IPS DF 6.9 (cell line): ENCODE measurements at regions not wholly inside any gene's neighbourhood (a gene's known extent, or its start where the extent isn't known, plus 50 kb on each side); places are given as distances from the start of the nearest gene placed in this dataset.
"Not testable (repeated sequence)": the region's sequence is repeated elsewhere in the genome, so short reads cannot be mapped to it uniquely, and the experiment has no call there.

Source experiments
- DNase-seq: peaks from one replicate; pipeline ENCODE4 v3.0.0-alpha.2; 2013; ENCODE audit warnings: low read depth, low spot score
- H3K27ac ChIP-seq: one replicate; pipeline ENCODE4 v1.5.1; 2013; ENCODE audit warnings: low read length, control low read depth
- H3K27me3 ChIP-seq: 2 replicates; pipeline ENCODE4 v1.6.1; 2013; ENCODE audit warnings: mild to moderate bottlenecking, low read length; ENCODE audit not compliant: control insufficient read depth, insufficient read depth
- H3K36me3 ChIP-seq: 2 replicates; pipeline ENCODE4 v1.6.1; 2013; ENCODE audit warnings: low read length; ENCODE audit not compliant: control insufficient read depth, insufficient read depth
- H3K4me1 ChIP-seq: 2 replicates; pipeline ENCODE4 v1.6.1; 2013; ENCODE audit warnings: low read length; ENCODE audit not compliant: control insufficient read depth, insufficient read depth
- H3K4me3 ChIP-seq: 2 replicates; pipeline ENCODE4 v1.5.1; 2013; ENCODE audit warnings: mild to moderate bottlenecking, low read length
- H3K9me3 ChIP-seq: 2 replicates; pipeline ENCODE4 v1.6.1; 2013; ENCODE audit warnings: low read length, inconsistent platforms; ENCODE audit not compliant: control insufficient read depth, insufficient read depth
- WGBS: extraction: QIAGEN DNeasy Blood & Tissue Kit; methylation state at CpG from one replicate; pipeline ENCODE4 v1.1.7; 2013; ENCODE audit warnings: mixed read lengths, missing lambda C conversion rate; ENCODE audit not compliant: insufficient read length, insufficient coverage; 5-methylcytosine and 5-hydroxymethylcytosine counted together

DNA sequence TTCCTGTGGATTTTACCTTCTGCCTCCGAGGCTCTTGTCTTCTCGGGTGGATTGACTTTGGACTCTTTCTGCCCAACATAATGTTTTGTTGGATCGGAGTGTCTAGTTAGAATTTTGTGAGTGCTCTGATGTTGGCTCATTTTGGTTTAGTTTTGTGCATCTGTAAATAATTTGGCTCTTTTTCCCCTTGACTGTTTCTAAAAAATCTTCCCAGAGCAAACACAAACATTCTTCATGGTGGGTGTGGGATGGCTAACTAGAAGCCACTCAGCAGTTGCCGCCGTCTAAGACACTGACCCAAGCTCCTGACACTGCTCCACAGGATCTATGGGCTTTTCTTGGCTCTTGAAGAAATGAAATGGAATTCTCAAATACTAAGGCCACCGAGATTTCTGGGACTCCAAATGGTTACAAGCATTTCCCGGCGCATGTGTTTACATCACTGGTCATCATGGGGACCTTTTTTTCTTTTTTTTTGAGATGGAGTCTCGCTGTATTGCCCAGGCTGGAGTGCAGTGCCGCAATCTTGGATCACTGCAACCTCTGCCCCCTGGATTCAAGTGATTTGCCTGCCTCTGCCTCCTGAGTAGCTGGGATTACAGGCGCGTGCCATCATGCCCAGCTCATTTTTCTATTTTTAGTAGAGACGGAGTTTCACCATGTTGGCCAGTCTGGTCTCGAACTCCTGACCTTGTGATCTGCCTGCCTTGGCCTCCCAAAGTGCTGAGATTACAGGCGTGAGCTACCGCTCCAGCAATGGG is 92.0 kb upstream of the FRMD1 start:
- no peak overlapping the region for H3K4me3 ChIP-seq
- H3K9me3 ChIP-seq, result no peaks in the 10 kb centered on the region
- no peak for DNase-seq
- WGBS, result no CpG with 5 or more reads among the region's 16 CpGs
- H3K27ac ChIP-seq, result no peak overlapping the region
- no peaks in the 10 kb centered on the region for H3K27me3 ChIP-seq
- no peaks in the 10 kb centered on the region for H3K4me1 ChIP-seq
- H3K36me3 ChIP-seq, result no peaks in the 10 kb centered on the region

DNA sequence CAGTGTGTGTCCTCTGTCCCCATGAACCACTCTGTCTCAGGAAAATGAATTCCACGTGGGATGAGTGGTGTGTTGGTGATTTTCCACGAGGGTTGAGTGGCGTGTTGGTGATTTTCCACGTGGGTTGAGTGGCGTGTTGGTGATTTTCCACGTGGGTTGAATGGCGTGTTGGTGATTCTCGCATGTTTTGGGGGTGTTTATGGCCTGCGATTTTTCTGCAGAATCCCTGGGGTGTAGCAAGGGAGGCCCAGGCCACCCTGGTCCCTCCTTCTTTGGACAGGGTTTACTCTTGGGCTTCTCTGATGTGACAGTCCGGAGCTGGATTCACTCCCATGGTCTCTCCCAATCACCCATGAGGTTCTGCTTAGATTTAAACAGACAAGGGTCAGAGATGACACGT is 90.6 kb upstream of the FRMD1 start:
- H3K4me1 ChIP-seq, result no peaks in the 10 kb centered on the region
- no peaks in the 10 kb centered on the region for H3K9me3 ChIP-seq
- DNase-seq, result no peak
- WGBS, result no CpG with 5 or more reads among the region's 11 CpGs
- no peak overlapping the region for H3K27ac ChIP-seq
- H3K36me3 ChIP-seq, result no peaks in the 10 kb centered on the region
- H3K27me3 ChIP-seq, result no peaks in the 10 kb centered on the region
- no peak overlapping the region for H3K4me3 ChIP-seq

DNA sequence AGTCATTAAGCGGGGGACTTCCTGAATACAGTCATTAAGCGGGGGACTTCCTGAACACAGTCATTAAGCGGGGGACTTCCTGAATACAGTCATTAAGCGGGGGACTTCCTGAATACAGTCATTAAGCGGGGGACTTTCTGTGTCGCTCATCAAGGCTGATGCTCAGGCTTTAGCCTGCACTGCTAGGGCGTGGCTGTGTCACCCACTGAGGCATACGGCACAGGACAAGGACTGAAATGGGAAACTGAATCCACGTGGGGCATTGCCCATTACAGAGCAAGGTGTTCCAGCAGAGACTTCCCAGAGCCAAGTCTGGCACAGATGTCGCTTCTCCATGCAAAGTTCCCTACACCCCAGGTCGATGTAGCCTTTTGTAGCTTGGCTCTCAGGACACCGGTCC is 89.9 kb upstream of the FRMD1 start:
- not testable (repeated sequence) for DNase-seq, H3K27ac ChIP-seq, H3K4me1 ChIP-seq, H3K4me3 ChIP-seq, H3K9me3 ChIP-seq, H3K27me3 ChIP-seq, H3K36me3 ChIP-seq
- WGBS, result no CpG with 5 or more reads among the region's 12 CpGs

DNA sequence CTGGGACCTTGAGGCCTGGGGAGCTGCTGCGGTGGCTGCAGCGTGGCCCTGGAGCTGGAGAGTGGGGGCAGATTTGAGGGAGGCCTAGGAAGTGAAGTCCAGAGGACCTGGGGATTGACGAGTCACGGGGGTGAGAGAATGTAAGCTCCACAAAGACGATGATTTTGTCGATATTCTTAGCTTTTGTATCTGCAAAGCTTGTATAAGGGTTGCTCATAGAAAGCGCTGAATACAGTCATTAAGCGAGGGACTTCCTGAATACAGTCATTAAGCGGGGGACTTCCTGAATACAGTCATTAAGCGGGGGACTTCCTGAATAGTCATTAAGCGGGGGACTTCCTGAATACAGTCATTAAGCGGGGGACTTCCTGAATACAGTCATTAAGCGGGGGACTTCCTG is 89.3 kb upstream of the FRMD1 start:
- WGBS, result no CpG with 5 or more reads among the region's 13 CpGs
- not testable (repeated sequence) for H3K27me3 ChIP-seq, H3K4me3 ChIP-seq, H3K27ac ChIP-seq, H3K9me3 ChIP-seq, H3K4me1 ChIP-seq, H3K36me3 ChIP-seq, DNase-seq

DNA sequence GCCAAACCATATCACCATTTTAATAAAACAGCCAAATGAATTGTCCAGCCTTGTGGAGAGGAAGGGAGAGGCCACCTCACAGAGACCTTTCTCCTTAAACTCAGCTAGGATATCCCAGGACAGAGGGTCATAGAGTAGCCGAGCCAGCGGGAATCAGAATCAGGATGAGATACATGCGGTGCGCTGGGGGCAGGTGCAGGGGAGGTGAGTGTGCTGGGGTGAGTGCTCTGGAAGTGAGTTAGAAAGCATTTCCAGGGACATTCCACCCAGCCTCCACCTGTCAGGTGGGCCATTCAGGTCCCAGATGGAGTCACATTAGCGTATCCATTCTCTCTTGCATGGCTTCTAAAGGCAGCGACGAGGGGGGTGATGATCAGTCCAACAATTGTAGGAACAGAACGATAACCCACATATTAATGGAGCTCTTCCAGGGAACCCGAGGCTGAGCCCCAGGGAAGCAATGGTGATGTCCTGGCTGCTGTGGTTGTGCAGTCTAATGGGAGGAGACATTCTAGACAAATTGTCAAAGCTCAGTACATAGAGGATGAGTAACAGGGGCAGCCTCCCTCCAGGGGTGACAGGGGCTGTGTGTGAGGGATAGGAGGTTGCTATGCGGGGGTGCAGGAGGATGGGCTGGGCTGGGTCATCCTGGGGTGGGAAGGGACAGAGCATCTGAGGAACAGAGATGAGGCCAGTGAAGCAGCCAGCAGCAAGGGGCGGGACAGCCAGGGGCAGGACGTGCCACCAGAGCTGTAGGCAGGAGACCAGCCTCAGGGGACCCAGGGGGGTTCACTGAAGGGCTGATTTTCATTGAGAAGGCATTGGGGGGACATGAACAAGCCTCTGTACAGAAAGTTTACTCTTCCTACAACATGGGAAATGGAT is 88.7 kb upstream of the FRMD1 start:
- Histone ChIP-seq H3K4me1 (no peaks in the 10 kb centered on the region), H3K27me3 (no peaks in the 10 kb centered on the region), H3K27ac (no peak overlapping the region), H3K4me3 (no peak overlapping the region), H3K36me3 (no peaks in the 10 kb centered on the region), H3K9me3 (no peaks in the 10 kb centered on the region)
- no peak for DNase-seq
- WGBS, result no CpG with 5 or more reads among the region's 12 CpGs

DNA sequence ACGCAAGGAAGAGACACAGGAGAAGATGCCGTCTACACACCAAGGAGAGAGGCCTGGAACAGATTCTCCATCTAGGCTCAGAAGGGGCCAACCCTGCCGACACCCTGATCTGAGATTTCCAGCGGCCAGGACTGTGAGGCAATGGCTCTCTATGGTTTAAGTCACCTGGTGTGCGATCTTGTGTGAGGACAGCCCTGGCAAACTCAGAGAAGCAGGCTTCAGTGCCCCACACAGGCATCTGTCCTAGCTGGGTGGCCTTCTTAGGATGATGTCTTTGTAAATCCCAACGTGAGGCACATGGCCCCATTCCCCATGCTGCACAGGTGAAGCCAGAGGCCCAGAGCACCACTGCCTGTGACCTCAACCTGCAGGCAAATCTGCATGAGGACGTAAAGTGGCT is 87.6 kb upstream of the FRMD1 start:
- H3K27ac ChIP-seq, result no peak overlapping the region

DNA sequence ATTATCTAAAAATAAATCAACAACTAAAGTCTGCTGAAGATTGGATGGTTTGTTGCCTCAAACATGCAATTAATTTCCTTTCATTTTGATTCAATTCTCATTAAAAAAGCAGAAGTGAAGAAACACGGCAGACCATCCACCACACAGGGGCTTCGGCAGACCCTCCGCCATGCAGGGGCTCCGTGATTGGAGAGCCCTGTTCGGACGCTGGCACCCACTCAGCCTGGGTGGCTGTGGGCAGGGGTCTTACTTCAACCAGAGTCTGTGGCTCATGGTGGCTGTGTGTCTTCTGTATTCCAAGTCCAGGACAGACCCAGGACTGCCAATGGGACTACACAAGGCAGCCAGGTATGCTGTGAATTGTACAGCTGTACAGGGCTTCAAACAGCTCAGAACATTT is 86.9 kb upstream of the FRMD1 start:
- WGBS, result no CpG with 5 or more reads among the region's 6 CpGs
- H3K4me3 ChIP-seq, result no peak overlapping the region
- no peak overlapping the region for H3K27ac ChIP-seq
- H3K36me3 ChIP-seq, result no peaks in the 10 kb centered on the region
- H3K4me1 ChIP-seq, result no peaks in the 10 kb centered on the region
- H3K27me3 ChIP-seq, result no peaks in the 10 kb centered on the region
- DNase-seq, result no peak
- H3K9me3 ChIP-seq, result no peaks in the 10 kb centered on the region

More for the DNA sequence above, 87.6 kb upstream of the FRMD1 start:
- H3K4me3 ChIP-seq, result no peak overlapping the region
- WGBS, result no CpG with 5 or more reads among the region's 7 CpGs
- no peak for DNase-seq
- no peaks in the 10 kb centered on the region for H3K9me3 ChIP-seq
- H3K27me3 ChIP-seq, result no peaks in the 10 kb centered on the region
- H3K4me1 ChIP-seq, result no peaks in the 10 kb centered on the region
- H3K36me3 ChIP-seq, result no peaks in the 10 kb centered on the region

DNA sequence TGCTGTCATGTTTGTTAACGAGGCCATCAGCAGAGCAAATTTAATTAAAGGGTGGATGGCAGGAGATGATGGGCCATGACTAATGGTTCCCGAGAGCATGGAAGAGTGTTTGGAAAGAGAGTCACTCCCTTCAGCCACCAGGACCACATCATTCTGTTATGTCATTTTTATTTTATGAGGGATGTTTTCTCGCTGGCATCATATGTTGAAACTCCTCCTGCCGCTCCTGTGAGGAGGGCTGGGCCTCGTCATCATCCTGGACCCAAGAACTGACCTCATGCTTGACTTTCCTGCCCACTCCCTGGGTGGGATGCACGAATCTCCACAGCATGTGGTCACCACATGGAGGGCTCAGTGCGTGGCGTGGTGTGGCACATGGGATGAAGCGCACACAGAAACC is 86.4 kb upstream of the FRMD1 start:
- WGBS, result no CpG with 5 or more reads among the region's 9 CpGs
- Histone ChIP-seq H3K4me1 (no peaks in the 10 kb centered on the region), H3K4me3 (no peak overlapping the region), H3K36me3 (no peaks in the 10 kb centered on the region), H3K27ac (no peak overlapping the region), H3K27me3 (no peaks in the 10 kb centered on the region), H3K9me3 (no peaks in the 10 kb centered on the region)
- no peak for DNase-seq

DNA sequence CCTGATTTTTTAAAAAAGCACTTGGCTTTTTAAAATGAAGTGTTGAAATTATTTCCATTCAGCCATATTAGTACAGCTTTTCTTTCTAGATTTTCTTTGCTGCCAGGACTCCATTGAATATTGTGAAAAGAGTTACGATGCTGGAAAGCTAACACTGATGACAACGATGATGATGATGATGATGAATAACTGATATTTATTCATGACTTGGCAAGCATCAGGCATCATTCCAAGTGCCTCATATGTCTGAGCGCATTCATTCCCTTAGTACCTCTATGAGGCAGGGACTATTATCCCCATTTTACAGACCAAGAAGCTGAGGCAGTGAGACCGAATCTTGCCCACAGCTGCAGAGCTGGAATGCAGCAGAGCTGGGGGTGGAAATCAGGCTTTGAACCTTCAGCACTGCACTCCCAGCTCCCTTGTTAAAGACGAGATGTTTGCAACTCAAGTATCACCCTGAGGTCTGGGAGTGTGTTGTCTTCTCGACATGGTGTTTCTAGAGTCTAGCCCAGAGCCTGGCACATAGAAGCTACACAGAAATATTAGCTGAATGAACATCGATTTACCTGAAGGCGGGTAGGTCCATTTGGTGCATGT is 85.5 kb upstream of the FRMD1 start:
- Histone ChIP-seq H3K4me1 (no peaks in the 10 kb centered on the region), H3K4me3 (no peak overlapping the region), H3K36me3 (no peaks in the 10 kb centered on the region), H3K9me3 (no peaks in the 10 kb centered on the region), H3K27ac (no peak overlapping the region), H3K27me3 (no peaks in the 10 kb centered on the region)
- no CpG with 5 or more reads among the region's 8 CpGs for WGBS
- DNase-seq, result no peak

DNA sequence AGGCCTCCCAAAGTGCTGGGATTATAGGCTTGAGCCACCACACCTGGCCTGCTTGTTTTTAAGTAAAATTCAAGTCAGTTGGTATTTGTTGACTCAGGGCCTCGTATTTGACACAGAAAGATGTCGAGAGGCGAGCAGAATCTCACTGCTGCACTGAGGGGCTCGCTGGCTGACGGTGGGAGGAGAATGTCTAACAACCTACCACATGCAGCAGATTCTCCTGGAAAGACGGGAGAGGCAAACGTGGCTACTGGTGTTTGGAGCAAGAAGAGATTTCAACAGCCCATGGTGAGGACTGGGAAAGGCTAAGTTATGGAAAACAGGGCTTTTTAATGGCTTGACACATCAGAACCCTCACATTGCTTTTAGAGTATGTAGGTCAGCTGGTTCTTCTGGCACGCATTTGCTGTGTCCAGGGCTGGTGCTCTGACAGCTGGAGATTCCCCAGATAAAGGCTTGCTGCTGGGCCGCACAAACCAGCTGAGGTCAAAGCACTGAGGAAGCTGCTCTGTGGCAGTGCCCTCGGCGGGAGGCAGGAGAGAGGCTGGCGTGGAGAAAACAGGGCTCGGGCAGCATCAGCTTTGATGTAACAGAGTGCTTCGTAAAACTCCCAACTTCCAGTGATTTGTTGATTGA is 84.2 kb upstream of the FRMD1 start:
- WGBS, result no CpG with 5 or more reads among the region's 14 CpGs
- Histone ChIP-seq H3K4me1 (no peaks in the 10 kb centered on the region; the same call in 1 of the 2 replicates), H3K36me3 (no peaks in the 10 kb centered on the region), H3K9me3 (no peaks in the 10 kb centered on the region), H3K27me3 (no peaks in the 10 kb centered on the region), H3K4me3 (no peak overlapping the region), H3K27ac (no peak overlapping the region)
- no peak for DNase-seq
